ENCODE measurements at regions not wholly inside any gene's neighbourhood (a gene's known extent, or its start where the extent isn't known, plus 50 kb on each side); places are given as distances from the start of the nearest gene placed in this dataset.

DNA sequence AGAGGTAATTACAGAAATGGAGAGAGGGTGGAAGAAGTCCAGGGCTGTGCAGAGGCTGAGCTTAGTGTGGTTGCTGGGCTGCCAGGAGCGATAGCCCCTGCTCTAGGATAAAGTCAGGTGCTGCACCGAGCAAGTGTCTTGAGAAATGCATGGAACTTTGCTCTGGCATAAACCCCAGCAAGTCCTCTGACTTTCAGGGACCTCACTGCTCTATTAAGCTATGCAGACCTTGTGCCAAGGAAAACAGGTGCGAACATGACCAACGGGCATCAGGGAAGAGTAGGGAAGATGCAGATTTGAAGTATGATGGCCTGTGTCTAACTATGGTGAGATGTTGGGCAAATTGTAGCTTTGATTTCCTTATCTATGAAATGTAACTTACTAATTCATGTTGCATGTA lies 416.8 kb downstream of the NR2F2 start:
- intact Hi-C loops (cut with DNase I; ENCODE audit: low total_unique reads): loop anchor here (10.0 kb wide), 1 partner anchor 1952 kb away; no protein-coding TSS in a partner anchor
- Histone ChIP-seq H3K4me3 (no peak overlapping the region), H3K4me1 (no peaks in the 10 kb centered on the region), H3K36me3 (no peaks in the 10 kb centered on the region), H3K9me3 (no peaks in the 10 kb centered on the region), H3K27ac (no peak overlapping the region), H3K27me3 (peaks cover 0 to 2% of the 10 kb centered on the region in 2 donors)
- no peak for DNase-seq (ENCODE audit: low spot score in 2 of 2)
- TF ChIP-seq POLR2AphosphoS5 (IDR thresholded peaks at IDR 0.05) (no peak), CTCF (IDR thresholded peaks at IDR 0.05) (no peak), POLR2A (IDR thresholded peaks at IDR 0.05) (no peak)

GRCh38 chr15:96750361-96750760 lies 419.9 kb downstream of the NR2F2 start:
- DNase-seq (ENCODE audit: low spot score in 2 of 2): no peak
- Histone ChIP-seq H3K27me3 (no peaks in the 10 kb centered on the region), H3K4me1 (no peaks in the 10 kb centered on the region), H3K27ac (no peak overlapping the region), H3K9me3 (no peaks in the 10 kb centered on the region), H3K4me3 (no peak overlapping the region), H3K36me3 (no peaks in the 10 kb centered on the region)
- no peak for TF ChIP-seq POLR2A (IDR thresholded peaks at IDR 0.05)
- no peak for TF ChIP-seq CTCF (IDR thresholded peaks at IDR 0.05)
- TF ChIP-seq POLR2AphosphoS5 (IDR thresholded peaks at IDR 0.05): no peak
- intact Hi-C loops (cut with DNase I; ENCODE audit: low total_unique reads): no loop called here

DNA sequence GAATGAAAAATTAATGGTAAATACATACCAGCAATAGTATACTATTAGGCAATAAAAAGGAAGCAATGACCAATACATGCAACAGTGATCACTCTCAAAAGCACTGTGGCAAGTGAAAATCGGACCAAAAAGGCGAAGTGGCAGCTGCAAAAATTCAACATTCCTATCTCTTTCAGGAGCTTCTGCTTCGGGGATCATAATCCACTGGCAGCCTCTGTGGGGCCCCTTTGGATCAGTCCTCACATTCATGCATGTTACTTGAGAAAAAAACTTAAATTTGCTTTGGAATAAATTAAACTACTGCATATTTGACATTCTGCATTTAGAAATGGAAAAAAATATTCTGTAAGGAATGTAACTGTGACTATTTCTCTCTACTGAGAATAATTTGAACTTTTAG lies 425.6 kb downstream of the NR2F2 start:
- no peaks in the 10 kb centered on the region for H3K4me1 ChIP-seq
- H3K9me3 ChIP-seq: no peaks in the 10 kb centered on the region
- no peak for DNase-seq (ENCODE audit: low spot score in 2 of 2)
- H3K27me3 ChIP-seq: no peaks in the 10 kb centered on the region
- no peaks in the 10 kb centered on the region for H3K36me3 ChIP-seq
- no peak overlapping the region for H3K27ac ChIP-seq
- no peak for TF ChIP-seq POLR2AphosphoS5 (IDR thresholded peaks at IDR 0.05)
- no peak for TF ChIP-seq CTCF (IDR thresholded peaks at IDR 0.05)
- TF ChIP-seq POLR2A (IDR thresholded peaks at IDR 0.05): no peak
- intact Hi-C loops (cut with DNase I; ENCODE audit: low total_unique reads): no loop called here
- H3K4me3 ChIP-seq: no peak overlapping the region

DNA sequence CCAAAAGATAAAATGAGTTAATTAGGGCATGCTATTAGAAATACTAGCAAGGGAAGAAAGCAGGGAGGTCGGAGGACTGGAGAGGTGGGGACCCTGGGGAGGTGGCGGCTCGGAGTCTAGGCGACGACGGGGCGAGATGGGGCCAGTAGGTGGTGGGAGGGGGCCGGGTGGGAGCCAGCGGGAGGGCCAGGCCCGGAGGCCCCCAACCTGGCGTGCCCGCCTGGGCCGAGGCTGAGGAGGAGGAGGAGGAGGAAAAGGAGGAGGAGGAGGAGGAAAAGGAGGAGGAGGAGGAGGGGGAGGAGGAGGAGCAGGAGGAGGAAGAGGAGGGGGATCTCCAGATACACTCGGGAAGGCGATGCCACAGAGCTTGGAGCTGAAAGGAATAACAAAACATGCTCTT lies 426.2 kb downstream of the NR2F2 start:
- Histone ChIP-seq H3K4me3 (no peak overlapping the region), H3K36me3 (no peaks in the 10 kb centered on the region), H3K4me1 (no peaks in the 10 kb centered on the region), H3K9me3 (no peaks in the 10 kb centered on the region), H3K27me3 (no peaks in the 10 kb centered on the region), H3K27ac (no peak overlapping the region)
- no peak for DNase-seq (ENCODE audit: low spot score in 2 of 2)
- TF ChIP-seq CTCF (IDR thresholded peaks at IDR 0.05) (no peak), POLR2A (IDR thresholded peaks at IDR 0.05) (no peak), POLR2AphosphoS5 (IDR thresholded peaks at IDR 0.05) (no peak)
- intact Hi-C loops (cut with DNase I; ENCODE audit: low total_unique reads): no loop called here

GRCh38 chr15:96762566-96762965 lies 432.1 kb downstream of the NR2F2 start:
- no peak for DNase-seq (ENCODE audit: low spot score in 2 of 2)
- Histone ChIP-seq H3K27me3 (no peaks in the 10 kb centered on the region), H3K4me3 (no peak overlapping the region), H3K36me3 (no peaks in the 10 kb centered on the region), H3K4me1 (no peaks in the 10 kb centered on the region), H3K9me3 (no peaks in the 10 kb centered on the region), H3K27ac (no peak overlapping the region)
- intact Hi-C loops (cut with DNase I; ENCODE audit: low total_unique reads): no loop called here
- TF ChIP-seq POLR2A (IDR thresholded peaks at IDR 0.05) (no peak), CTCF (IDR thresholded peaks at IDR 0.05) (no peak), POLR2AphosphoS5 (IDR thresholded peaks at IDR 0.05) (no peak)

Data from breast epithelium (tissue), 4 donors.